Mucosa of stomach (tissue), 1 donor: ENCODE measurements at regions not wholly inside any gene's neighbourhood (a gene's known extent, or its start where the extent isn't known, plus 50 kb on each side); places are given as distances from the start of the nearest gene placed in this dataset.
"Not testable (repeated sequence)": the region's sequence is repeated elsewhere in the genome, so short reads cannot be mapped to it uniquely, and the experiment has no call there.

Experiments
- H3K27me3 ChIP-seq: one replicate; pipeline ENCODE4 v1.7.0; 2013; ENCODE audit warnings: mild to moderate bottlenecking, low read length; ENCODE audit not compliant: control insufficient read depth, insufficient read depth
- H3K36me3 ChIP-seq: one replicate; pipeline ENCODE4 v1.7.0; 2013; ENCODE audit warnings: low read length; ENCODE audit not compliant: control insufficient read depth, insufficient read depth
- H3K4me1 ChIP-seq: one replicate; pipeline ENCODE4 v1.7.0; 2013; ENCODE audit warnings: mild to moderate bottlenecking, low read length; ENCODE audit not compliant: control insufficient read depth, insufficient read depth
- H3K4me3 ChIP-seq: one replicate; pipeline ENCODE4 v1.7.0; 2013; ENCODE audit warnings: low read length
- H3K9ac ChIP-seq: one replicate; pipeline ENCODE4 v1.7.0; 2013; ENCODE audit warnings: mild to moderate bottlenecking, low read length, moderate library complexity
- H3K9me3 ChIP-seq: one replicate; pipeline ENCODE4 v1.7.0; 2013; ENCODE audit warnings: mild to moderate bottlenecking, low read length, moderate library complexity; ENCODE audit not compliant: control insufficient read depth
- donor health status: Pancreatic carcinoma.

- Histone ChIP-seq H3K9me3 (no peaks in the 10 kb centered on the region), H3K4me3 (no peak overlapping the region), H3K27me3 (no peaks in the 10 kb centered on the region), H3K36me3 (no peaks in the 10 kb centered on the region), H3K4me1 (peaks cover 9% of the 10 kb centered on the region), H3K9ac (no peak overlapping the region)
Observed at GRCh38 chr4:148926276-148927260, 484.4 kb upstream of the NR3C2 start.

- Histone ChIP-seq H3K4me3 (no peak overlapping the region), H3K36me3 (no peaks in the 10 kb centered on the region), H3K4me1 (peaks cover 9% of the 10 kb centered on the region), H3K9me3 (no peaks in the 10 kb centered on the region), H3K27me3 (no peaks in the 10 kb centered on the region), H3K9ac (no peak overlapping the region)
Observed at GRCh38 chr4:148923881-148924280, 481.7 kb upstream of the NR3C2 start.

- H3K4me1 ChIP-seq = peaks cover 9% of the 10 kb centered on the region
- H3K4me3 ChIP-seq = no peak overlapping the region
- H3K27me3 ChIP-seq = no peaks in the 10 kb centered on the region
- no peak overlapping the region for H3K9ac ChIP-seq
- H3K9me3 ChIP-seq = no peaks in the 10 kb centered on the region
- H3K36me3 ChIP-seq = no peaks in the 10 kb centered on the region
Observed at GRCh38 chr4:148922497-148922896, 480.3 kb upstream of the NR3C2 start.

- no peak overlapping the region for H3K4me3 ChIP-seq
- H3K4me1 ChIP-seq = no peaks in the 10 kb centered on the region
- no peak overlapping the region for H3K9ac ChIP-seq
- H3K27me3 ChIP-seq = no peaks in the 10 kb centered on the region
- no peaks in the 10 kb centered on the region for H3K9me3 ChIP-seq
- no peaks in the 10 kb centered on the region for H3K36me3 ChIP-seq
Observed at GRCh38 chr4:148914734-148915133, 472.5 kb upstream of the NR3C2 start.

- Histone ChIP-seq H3K4me3 (no peak overlapping the region), H3K9me3 (no peaks in the 10 kb centered on the region), H3K27me3 (no peaks in the 10 kb centered on the region), H3K4me1 (no peaks in the 10 kb centered on the region), H3K36me3 (no peaks in the 10 kb centered on the region), H3K9ac (no peak overlapping the region)
Observed at GRCh38 chr4:148914301-148914700, 472.1 kb upstream of the NR3C2 start.

GRCh38 chr4:148903388-148903787 lies 461.2 kb upstream of the NR3C2 start:
- Histone ChIP-seq H3K4me3 (no peak overlapping the region), H3K9ac (no peak overlapping the region), H3K36me3 (no peaks in the 10 kb centered on the region), H3K27me3 (no peaks in the 10 kb centered on the region), H3K4me1 (peaks cover 11% of the 10 kb centered on the region), H3K9me3 (no peaks in the 10 kb centered on the region)

GRCh38 chr4:148901075-148901705 lies 459.0 kb upstream of the NR3C2 start:
- Histone ChIP-seq H3K4me1 (peaks cover 11% of the 10 kb centered on the region), H3K9me3 (no peaks in the 10 kb centered on the region), H3K36me3 (no peaks in the 10 kb centered on the region), H3K9ac (no peak overlapping the region), H3K4me3 (no peak overlapping the region), H3K27me3 (no peaks in the 10 kb centered on the region)

GRCh38 chr4:148898139-148898538 lies 455.9 kb upstream of the NR3C2 start:
- H3K9ac ChIP-seq, H3K4me1 ChIP-seq, H3K27me3 ChIP-seq, H3K9me3 ChIP-seq, H3K4me3 ChIP-seq, H3K36me3 ChIP-seq: not testable (repeated sequence)

- no peaks in the 10 kb centered on the region for H3K27me3 ChIP-seq
- no peaks in the 10 kb centered on the region for H3K9me3 ChIP-seq
- no peak overlapping the region for H3K4me3 ChIP-seq
- no peak overlapping the region for H3K9ac ChIP-seq
- no peaks in the 10 kb centered on the region for H3K36me3 ChIP-seq
- H3K4me1 ChIP-seq = no peaks in the 10 kb centered on the region
Observed at GRCh38 chr4:148893095-148893494, 450.9 kb upstream of the NR3C2 start.

GRCh38 chr4:148883891-148884290 lies 441.7 kb upstream of the NR3C2 start:
- Histone ChIP-seq H3K9me3 (no peaks in the 10 kb centered on the region), H3K27me3 (no peaks in the 10 kb centered on the region), H3K9ac (no peak overlapping the region), H3K4me1 (no peaks in the 10 kb centered on the region), H3K4me3 (no peak overlapping the region), H3K36me3 (no peaks in the 10 kb centered on the region)

GRCh38 chr4:148883435-148883834 lies 441.2 kb upstream of the NR3C2 start:
- no peak overlapping the region for H3K4me3 ChIP-seq
- no peak overlapping the region for H3K9ac ChIP-seq
- H3K4me1 ChIP-seq = no peaks in the 10 kb centered on the region
- H3K27me3 ChIP-seq = no peaks in the 10 kb centered on the region
- no peaks in the 10 kb centered on the region for H3K9me3 ChIP-seq
- H3K36me3 ChIP-seq = no peaks in the 10 kb centered on the region

GRCh38 chr4:148881860-148882643 lies 439.8 kb upstream of the NR3C2 start:
- H3K4me1 ChIP-seq = no peaks in the 10 kb centered on the region
- H3K9ac ChIP-seq = no peak overlapping the region
- H3K4me3 ChIP-seq = no peak overlapping the region
- no peaks in the 10 kb centered on the region for H3K27me3 ChIP-seq
- no peaks in the 10 kb centered on the region for H3K9me3 ChIP-seq
- H3K36me3 ChIP-seq = no peaks in the 10 kb centered on the region
